Mesendoderm (in vitro differentiated cells): ENCODE measurements at regions not wholly inside any gene's neighbourhood (a gene's known extent, or its start where the extent isn't known, plus 50 kb on each side); places are given as distances from the start of the nearest gene placed in this dataset.

Experiments used
- DNase-seq: peaks from one replicate; pipeline ENCODE4 v3.0.0; 2013
- H2AK5ac ChIP-seq: 2 replicates; pipeline ENCODE4 v1.6.1; 2013; ENCODE audit warnings: low read length, inconsistent platforms
- H2BK120ac ChIP-seq: 2 replicates; pipeline ENCODE4 v1.6.1; 2013; ENCODE audit warnings: low read depth, mild to moderate bottlenecking, low read length, moderate library complexity, mixed read lengths
- H2BK15ac ChIP-seq: replicated peaks from 2 replicates; pipeline ENCODE4 v1.6.1; 2013; ENCODE audit warnings: low read depth, mild to moderate bottlenecking, moderate library complexity
- H2BK5ac ChIP-seq: 2 replicates; pipeline ENCODE4 v1.6.1; 2013; ENCODE audit warnings: low read length, inconsistent platforms
- H3K18ac ChIP-seq: 2 replicates; pipeline ENCODE4 v1.6.1; 2013; ENCODE audit warnings: mild to moderate bottlenecking, low read length, mixed read lengths
- H3K23ac ChIP-seq: one replicate; pipeline ENCODE4 v1.6.1; 2013; ENCODE audit warnings: low read length
- H3K27ac ChIP-seq: 2 replicates; pipeline ENCODE4 v1.5.1; 2013; ENCODE audit warnings: low read depth, mild to moderate bottlenecking, inconsistent platforms, low read length, moderate library complexity
- H3K27me3 ChIP-seq: 2 replicates; pipeline ENCODE4 v1.6.1; 2013; ENCODE audit warnings: low read length, control low read depth, mild to moderate bottlenecking, inconsistent platforms; ENCODE audit not compliant: insufficient read depth, poor library complexity
- H3K36me3 ChIP-seq: 2 replicates; pipeline ENCODE4 v1.6.1; 2013; ENCODE audit warnings: low read length, inconsistent platforms; ENCODE audit not compliant: control insufficient read depth, insufficient read depth
- H3K4ac ChIP-seq: one replicate; pipeline ENCODE4 v1.6.1; 2013; ENCODE audit warnings: low read depth, mild to moderate bottlenecking, low read length, moderate library complexity
- H3K4me1 ChIP-seq: 2 replicates; pipeline ENCODE4 v1.6.1; 2013; ENCODE audit warnings: low read depth, low read length, inconsistent platforms; ENCODE audit not compliant: control insufficient read depth
- H3K4me2 ChIP-seq: 2 replicates; pipeline ENCODE4 v1.6.1; 2013; ENCODE audit warnings: low read length
- H3K4me3 ChIP-seq: 2 replicates; pipeline ENCODE4 v1.5.1; 2013; ENCODE audit warnings: mild to moderate bottlenecking, low read length
- H3K56ac ChIP-seq: one replicate; pipeline ENCODE4 v1.6.1; 2013; ENCODE audit warnings: low read length
- H3K79me1 ChIP-seq: 2 replicates; pipeline ENCODE4 v1.6.1; 2013; ENCODE audit warnings: low read length, inconsistent platforms
- H3K79me2 ChIP-seq: 2 replicates; pipeline ENCODE4 v1.6.1; 2013; ENCODE audit warnings: mild to moderate bottlenecking, low read length; ENCODE audit not compliant: control insufficient read depth, insufficient read depth
- H3K9ac ChIP-seq: 2 replicates; pipeline ENCODE4 v1.6.1; 2013; ENCODE audit warnings: low read length, inconsistent platforms
- H4K5ac ChIP-seq: one replicate; pipeline ENCODE4 v1.6.1; 2013; ENCODE audit warnings: low read length
- H4K8ac ChIP-seq: one replicate; pipeline ENCODE4 v1.6.1; 2013; ENCODE audit warnings: low read depth, mild to moderate bottlenecking, control low read depth, low read length, moderate library complexity
- WGBS: extraction: QIAGEN DNeasy Blood & Tissue Kit; methylation state at CpG from one replicate; pipeline ENCODE4 v1.1.7; 2013; ENCODE audit warnings: low lambda C conversion rate, missing lambda C conversion rate; ENCODE audit not compliant: insufficient coverage; ENCODE audit errors: extremely low coverage; 5-methylcytosine and 5-hydroxymethylcytosine counted together

- Histone ChIP-seq H3K23ac (no peak overlapping the region), H2BK120ac (no peak overlapping the region), H3K27ac (no peak overlapping the region), H3K4me1 (peaks cover 5% of the 10 kb centered on the region), H2AK5ac (no peak overlapping the region), H3K9ac (no peak overlapping the region), H3K4ac (no peak overlapping the region), H3K56ac (no peak overlapping the region), H3K36me3 (no peaks in the 10 kb centered on the region), H3K18ac (no peak overlapping the region), H3K79me1 (no peaks in the 10 kb centered on the region), H2BK5ac (peak overlapping the region; percentile 29), H4K8ac (no peak overlapping the region), H4K5ac (no peak overlapping the region), H3K27me3 (no peaks in the 10 kb centered on the region), H3K4me2 (no peak overlapping the region), H3K4me3 (no peak overlapping the region), H3K79me2 (no peaks in the 10 kb centered on the region), H2BK15ac (no peak overlapping the region)
- no CpG with 5 or more reads among the region's 12 CpGs for WGBS
- peak; percentile 78 for DNase-seq
Observed at GRCh38 chr6:16973545-16974386, 128.1 kb upstream of the STMND1 start.

DNA sequence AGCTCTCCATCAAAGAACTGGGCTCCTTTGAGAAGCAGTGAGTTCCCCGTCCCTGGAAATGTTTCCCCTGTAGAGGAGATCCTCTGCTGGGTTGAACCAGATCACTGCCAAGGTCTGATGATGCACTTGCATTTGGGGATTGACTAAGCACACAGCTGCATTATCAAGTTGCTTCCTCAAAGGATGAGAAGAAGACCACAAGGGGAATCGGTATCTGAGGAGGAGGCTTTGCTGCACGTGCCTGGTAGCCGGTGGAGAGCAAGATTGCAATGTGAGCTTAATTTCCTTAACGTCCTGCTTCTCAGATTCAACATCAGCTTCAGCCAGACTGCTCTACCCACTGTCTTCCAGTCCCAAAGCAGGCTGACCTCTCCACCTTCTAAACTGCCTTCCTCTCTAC, 128.8 kb upstream of the STMND1 start:
- H3K56ac ChIP-seq: no peak overlapping the region
- no peaks in the 10 kb centered on the region for H3K27me3 ChIP-seq
- WGBS: no CpG with 5 or more reads among the region's 5 CpGs
- no peak overlapping the region for H3K4me2 ChIP-seq
- H3K36me3 ChIP-seq: no peaks in the 10 kb centered on the region
- H3K79me2 ChIP-seq: no peaks in the 10 kb centered on the region
- no peak overlapping the region for H3K23ac ChIP-seq
- H3K27ac ChIP-seq: no peak overlapping the region
- no peak overlapping the region for H2BK15ac ChIP-seq
- H2BK120ac ChIP-seq: no peak overlapping the region
- DNase-seq: no peak
- no peaks in the 10 kb centered on the region for H3K79me1 ChIP-seq
- no peak overlapping the region for H3K4me3 ChIP-seq
- H4K5ac ChIP-seq: no peak overlapping the region
- no peak overlapping the region for H4K8ac ChIP-seq
- no peak overlapping the region for H2BK5ac ChIP-seq
- no peak overlapping the region for H3K9ac ChIP-seq
- no peak overlapping the region for H2AK5ac ChIP-seq
- no peak overlapping the region for H3K18ac ChIP-seq
- no peak overlapping the region for H3K4ac ChIP-seq
- peaks cover 5% of the 10 kb centered on the region for H3K4me1 ChIP-seq

DNA sequence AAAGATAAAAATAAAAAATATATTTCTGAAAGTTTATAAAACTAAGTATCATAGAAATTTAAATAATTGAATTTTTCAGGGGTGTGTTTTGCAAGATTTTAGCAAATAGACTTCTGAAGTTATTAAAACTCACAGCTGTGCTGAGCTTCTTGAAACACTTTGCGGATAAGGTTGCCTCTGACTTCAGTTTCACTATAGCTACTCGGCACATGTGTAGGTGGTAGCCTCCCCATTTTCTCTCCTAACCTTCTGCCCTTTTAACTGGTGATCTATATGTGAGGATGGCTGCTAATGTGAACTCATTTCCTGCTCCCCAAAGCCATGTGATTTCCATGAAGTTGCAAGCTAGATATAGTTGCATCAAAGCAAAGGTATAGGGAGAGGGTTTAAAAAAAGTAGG, 129.3 kb upstream of the STMND1 start:
- Histone ChIP-seq H3K79me1 (no peaks in the 10 kb centered on the region), H4K5ac (no peak overlapping the region), H3K9ac (no peak overlapping the region), H2BK120ac (no peak overlapping the region), H2BK5ac (no peak overlapping the region), H3K79me2 (no peaks in the 10 kb centered on the region), H3K4ac (no peak overlapping the region), H3K4me3 (no peak overlapping the region), H3K36me3 (no peaks in the 10 kb centered on the region), H3K23ac (no peak overlapping the region), H3K56ac (no peak overlapping the region), H3K27ac (no peak overlapping the region), H4K8ac (no peak overlapping the region), H2AK5ac (no peak overlapping the region), H2BK15ac (no peak overlapping the region), H3K4me2 (no peak overlapping the region), H3K27me3 (no peaks in the 10 kb centered on the region), H3K4me1 (peaks cover 5% of the 10 kb centered on the region), H3K18ac (no peak overlapping the region)
- WGBS: no CpG with 5 or more reads among the region's 2 CpGs
- no peak for DNase-seq

DNA sequence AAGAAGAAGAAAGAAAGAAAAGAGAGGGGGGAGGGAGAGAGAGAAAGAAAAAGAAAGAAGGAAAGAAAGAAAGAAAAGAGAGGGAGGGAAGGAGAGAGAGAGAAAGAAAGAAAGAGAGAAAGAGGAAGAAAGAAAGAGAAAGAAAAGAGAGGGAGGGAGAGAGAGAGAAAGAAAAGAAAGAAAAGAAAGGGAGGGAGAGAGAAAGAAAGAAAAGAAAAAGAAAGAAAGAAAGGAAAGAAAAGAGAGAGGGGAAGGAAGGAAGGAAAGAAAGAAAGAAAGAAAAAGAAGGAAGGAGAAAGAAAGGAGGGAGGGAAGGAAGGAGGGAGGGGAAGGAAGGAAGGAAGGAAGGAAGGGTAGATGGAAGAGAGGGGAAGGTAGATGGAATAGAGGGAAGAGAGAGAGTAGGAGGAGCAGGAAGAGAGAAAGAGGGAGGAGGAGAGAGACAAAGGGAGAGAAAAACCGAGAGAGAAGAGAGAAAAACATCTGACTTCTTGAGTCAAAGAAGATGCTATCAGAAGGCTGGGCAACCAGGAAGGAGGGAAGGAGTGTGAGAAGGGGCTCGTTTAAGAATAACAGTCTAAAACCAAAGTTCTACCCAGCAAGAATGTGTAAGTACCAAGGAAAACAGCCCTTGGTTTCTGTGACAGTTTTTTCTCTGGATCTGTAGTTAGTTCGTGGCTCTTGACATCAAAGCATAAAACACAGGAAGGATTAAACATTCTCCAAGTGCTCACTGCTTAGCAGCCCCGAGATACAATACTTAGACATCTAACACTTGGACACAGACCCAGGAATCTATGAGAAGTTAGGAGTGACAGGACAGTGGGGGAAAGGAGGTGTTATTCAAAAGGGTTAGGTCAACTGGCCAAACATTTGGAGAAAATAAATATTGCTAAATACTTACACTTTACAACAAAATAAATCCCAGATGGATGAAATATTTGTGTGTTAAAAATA, 131.9 kb upstream of the STMND1 start:
- peaks cover 5% of the 10 kb centered on the region for H3K4me1 ChIP-seq
- WGBS: no CpG with 5 or more reads among the region's 4 CpGs
- no peak overlapping the region for H3K56ac ChIP-seq
- no peak overlapping the region for H2BK15ac ChIP-seq
- H3K4ac ChIP-seq: no peak overlapping the region
- H2AK5ac ChIP-seq: no peak overlapping the region
- no peak overlapping the region for H4K8ac ChIP-seq
- H3K9ac ChIP-seq: no peak overlapping the region
- no peak overlapping the region for H3K27ac ChIP-seq
- no peak overlapping the region for H3K4me3 ChIP-seq
- H2BK5ac ChIP-seq: no peak overlapping the region
- H3K4me2 ChIP-seq: no peak overlapping the region
- no peak overlapping the region for H4K5ac ChIP-seq
- no peaks in the 10 kb centered on the region for H3K79me1 ChIP-seq
- no peaks in the 10 kb centered on the region for H3K79me2 ChIP-seq
- H3K23ac ChIP-seq: no peak overlapping the region
- H3K27me3 ChIP-seq: no peaks in the 10 kb centered on the region
- no peak overlapping the region for H2BK120ac ChIP-seq
- no peak overlapping the region for H3K18ac ChIP-seq
- DNase-seq: no peak
- H3K36me3 ChIP-seq: no peaks in the 10 kb centered on the region

- H3K27ac ChIP-seq: no peak overlapping the region
- no peaks in the 10 kb centered on the region for H3K79me1 ChIP-seq
- no peak overlapping the region for H2BK120ac ChIP-seq
- H3K23ac ChIP-seq: no peak overlapping the region
- no peak for DNase-seq
- H3K4ac ChIP-seq: no peak overlapping the region
- H3K9ac ChIP-seq: no peak overlapping the region
- no CpG with 5 or more reads among the region's 5 CpGs for WGBS
- H3K4me3 ChIP-seq: no peak overlapping the region
- H4K5ac ChIP-seq: no peak overlapping the region
- no peak overlapping the region for H2AK5ac ChIP-seq
- no peak overlapping the region for H3K56ac ChIP-seq
- no peaks in the 10 kb centered on the region for H3K79me2 ChIP-seq
- H3K18ac ChIP-seq: no peak overlapping the region
- peaks cover 3% of the 10 kb centered on the region for H3K4me1 ChIP-seq
- H2BK15ac ChIP-seq: no peak overlapping the region
- no peaks in the 10 kb centered on the region for H3K27me3 ChIP-seq
- H3K36me3 ChIP-seq: no peaks in the 10 kb centered on the region
- no peak overlapping the region for H4K8ac ChIP-seq
- H2BK5ac ChIP-seq: no peak overlapping the region
- H3K4me2 ChIP-seq: no peak overlapping the region
Observed at GRCh38 chr6:16968101-16968500, 133.7 kb upstream of the STMND1 start.
